Activated T-helper 17 cell treated with anti-CD3 and anti-CD28 coated beads, Interleukin-2, amount 50 U/mL, for 72 hours (primary cell): ENCODE measurements at regions not wholly inside any gene's neighbourhood (a gene's known extent, or its start where the extent isn't known, plus 50 kb on each side); places are given as distances from the start of the nearest gene placed in this dataset.

Experiments
- ATAC-seq: fragments of 150-1000 bp; cut with Tn5 transposase; replicated peaks from 2 replicates; pipeline ENCODE4 v1.10.0; 2021; ENCODE audit warnings: mild to moderate bottlenecking, moderate library complexity
- H3K27ac Mint-ChIP-seq: one replicate; pipeline ENCODE4 v1.8.0; 2022; ENCODE audit warnings: mixed read lengths
- H3K27me3 Mint-ChIP-seq: one replicate; pipeline ENCODE4 v1.8.0; 2022; ENCODE audit warnings: mixed read lengths
- H3K36me3 Mint-ChIP-seq: one replicate; pipeline ENCODE4 v1.8.0; 2022; ENCODE audit warnings: low read depth, mild to moderate bottlenecking, mixed read lengths
- H3K4me1 Mint-ChIP-seq: one replicate; pipeline ENCODE4 v1.8.0; 2022; ENCODE audit warnings: mixed read lengths
- H3K4me3 Mint-ChIP-seq: one replicate; pipeline ENCODE4 v1.8.0; 2022; ENCODE audit warnings: mild to moderate bottlenecking, mixed read lengths
- H3K9me3 Mint-ChIP-seq: one replicate; pipeline ENCODE4 v1.8.0; 2022; ENCODE audit warnings: mixed read lengths

DNA sequence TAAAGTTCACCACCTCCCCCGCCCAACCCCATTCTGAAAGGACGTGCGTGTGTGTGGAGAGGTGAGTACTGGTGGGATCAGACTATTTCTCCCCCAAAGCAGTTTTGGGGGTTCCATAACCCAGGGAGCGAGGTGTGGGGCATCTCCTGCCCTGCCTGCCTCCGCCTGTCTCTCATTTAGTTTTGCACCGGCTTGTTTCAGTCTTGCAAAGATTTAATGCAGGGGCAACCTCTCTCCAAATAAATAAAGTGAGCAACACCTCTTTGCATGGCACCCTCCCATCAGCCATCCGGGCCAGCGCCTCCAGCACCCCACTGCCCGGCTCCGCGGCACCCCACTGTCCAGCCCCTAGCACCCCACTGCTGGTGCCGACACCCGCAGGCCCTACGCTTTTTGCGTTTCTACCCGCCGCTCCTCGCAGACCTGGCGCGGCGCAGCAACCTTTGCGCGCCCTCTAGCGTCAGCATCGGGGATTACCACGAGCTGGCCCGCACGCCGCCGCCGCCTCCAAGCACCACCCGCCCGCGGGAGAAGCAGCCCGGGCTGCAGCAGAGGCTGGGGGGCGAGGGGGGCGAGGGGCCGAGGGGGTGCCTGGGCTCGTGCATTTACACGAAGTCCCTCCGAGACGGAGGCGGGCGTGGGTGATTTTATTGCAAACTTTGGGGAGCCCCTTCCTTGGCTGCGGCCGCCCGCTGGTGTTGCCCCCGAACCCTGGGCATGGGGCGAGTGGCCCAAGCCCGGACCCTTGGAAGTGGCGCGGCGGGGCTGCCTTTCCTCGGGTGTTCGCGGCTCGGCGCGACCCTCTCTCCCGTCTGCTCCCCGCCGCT lies 55.8 kb upstream of the VRK1 start:
- ATAC-seq, result peak; percentile 84
- Mint-ChIP-seq H3K27ac (no peak overlapping the region), H3K4me3 (peak overlapping the region; percentile 54), H3K9me3 (no peaks in the 10 kb centered on the region), H3K36me3 (no peaks in the 10 kb centered on the region), H3K4me1 (no peaks in the 10 kb centered on the region), H3K27me3 (peaks cover 74% of the 10 kb centered on the region)

DNA sequence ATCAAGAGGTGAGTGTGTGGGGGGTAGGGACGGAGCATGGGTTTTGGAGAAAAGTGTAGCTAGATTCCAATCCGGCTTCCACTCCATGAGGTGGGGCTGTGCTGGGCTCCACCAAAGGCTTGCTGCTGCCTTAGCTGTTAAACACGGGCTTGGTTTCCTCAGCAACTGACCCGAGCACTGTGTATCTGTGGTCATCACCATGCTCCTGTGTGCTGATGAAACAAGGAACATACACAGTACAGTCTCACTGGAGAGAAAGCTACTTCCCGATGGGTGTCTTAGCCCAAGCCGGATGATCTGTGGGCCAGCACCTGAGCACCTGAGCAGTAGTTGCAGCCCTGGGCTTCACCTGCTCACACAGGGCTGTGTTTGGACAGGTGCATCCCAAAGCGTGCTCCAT lies 52.9 kb upstream of the VRK1 start:
- no peaks in the 10 kb centered on the region for H3K9me3 Mint-ChIP-seq
- H3K27ac Mint-ChIP-seq, result no peak overlapping the region
- H3K4me1 Mint-ChIP-seq, result no peaks in the 10 kb centered on the region
- no peaks in the 10 kb centered on the region for H3K36me3 Mint-ChIP-seq
- H3K4me3 Mint-ChIP-seq, result no peak overlapping the region
- ATAC-seq, result no peak
- H3K27me3 Mint-ChIP-seq, result peaks cover 59% of the 10 kb centered on the region

DNA sequence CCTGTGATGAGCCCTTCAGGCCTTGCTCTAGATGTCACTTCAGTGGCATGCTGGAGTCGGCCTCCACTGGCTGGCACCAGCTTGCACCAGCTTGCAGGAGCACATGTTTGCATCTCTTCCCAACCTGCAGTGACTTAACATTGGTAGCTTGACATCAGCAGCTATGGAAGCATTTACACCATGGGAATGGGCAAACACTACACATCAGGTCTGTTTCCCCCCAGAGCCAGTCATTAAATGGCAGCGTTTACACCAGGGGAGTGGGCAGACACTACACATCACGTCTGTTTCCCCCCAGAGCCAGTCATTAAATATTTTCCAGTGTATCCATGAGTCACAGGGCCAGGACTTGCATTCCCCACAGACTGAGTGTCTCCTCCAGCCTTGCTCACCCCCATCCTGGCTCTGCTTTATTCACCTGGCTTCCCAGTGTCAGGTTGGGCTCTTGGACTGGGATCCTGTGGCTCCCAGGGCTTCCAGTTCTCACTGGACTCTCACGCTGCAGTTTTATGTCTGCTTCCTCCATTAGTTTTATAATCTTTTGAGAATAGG lies 51.6 kb upstream of the VRK1 start:
- H3K9me3 Mint-ChIP-seq, result no peaks in the 10 kb centered on the region
- no peaks in the 10 kb centered on the region for H3K36me3 Mint-ChIP-seq
- H3K4me1 Mint-ChIP-seq, result no peaks in the 10 kb centered on the region
- H3K4me3 Mint-ChIP-seq, result no peak overlapping the region
- H3K27ac Mint-ChIP-seq, result no peak overlapping the region
- ATAC-seq, result no peak
- peaks cover 51% of the 10 kb centered on the region for H3K27me3 Mint-ChIP-seq

DNA sequence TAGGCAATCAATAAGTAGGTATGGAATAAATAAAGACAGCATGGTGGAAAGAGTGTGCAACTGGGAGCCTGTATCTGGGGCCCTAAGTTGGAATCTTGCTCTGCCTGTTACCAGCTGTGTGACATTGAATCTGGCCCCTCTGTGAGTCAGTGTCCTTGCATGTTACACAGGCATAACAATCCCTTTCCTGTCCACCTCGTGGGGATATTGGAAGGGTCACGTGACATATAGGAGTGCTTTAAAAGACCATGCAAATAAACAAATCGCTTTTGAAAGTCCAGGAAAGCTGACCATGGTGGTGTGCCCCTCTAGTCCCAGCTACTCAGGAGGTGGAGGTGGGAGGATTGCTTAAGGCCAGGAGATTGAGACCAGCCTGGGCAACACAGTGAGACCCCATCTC lies 51.1 kb upstream of the VRK1 start:
- no peak overlapping the region for H3K27ac Mint-ChIP-seq
- H3K9me3 Mint-ChIP-seq, result no peaks in the 10 kb centered on the region
- H3K4me3 Mint-ChIP-seq, result no peak overlapping the region
- peaks cover 54% of the 10 kb centered on the region for H3K27me3 Mint-ChIP-seq
- H3K4me1 Mint-ChIP-seq, result no peaks in the 10 kb centered on the region
- no peaks in the 10 kb centered on the region for H3K36me3 Mint-ChIP-seq
- no peak for ATAC-seq

DNA sequence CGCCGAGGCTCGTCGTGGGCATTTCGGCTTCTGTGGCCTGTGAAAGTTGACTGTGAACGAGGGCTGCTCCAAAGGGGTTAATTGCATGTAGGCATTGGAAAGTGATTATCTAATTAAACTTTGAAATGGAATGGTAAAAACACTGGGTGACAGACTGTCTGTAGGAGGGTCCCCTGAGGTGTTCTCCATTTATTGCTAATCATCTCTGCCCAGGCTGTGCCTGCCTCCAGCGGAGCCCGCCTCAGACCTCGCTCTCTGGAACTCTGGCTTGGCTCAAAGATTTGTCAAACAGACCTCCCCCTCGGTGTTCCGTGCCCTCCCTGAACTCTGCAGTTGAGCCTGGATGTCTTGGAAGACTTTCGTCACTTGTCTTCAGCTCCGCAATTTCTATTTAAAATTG lies 50.2 kb upstream of the VRK1 start:
- Mint-ChIP-seq H3K27me3 (peaks cover 51% of the 10 kb centered on the region), H3K36me3 (no peaks in the 10 kb centered on the region), H3K4me1 (no peaks in the 10 kb centered on the region), H3K27ac (no peak overlapping the region), H3K9me3 (no peaks in the 10 kb centered on the region), H3K4me3 (no peak overlapping the region)
- no peak for ATAC-seq
